OCI-LY1 (cell line): ENCODE measurements at regions not wholly inside any gene's neighbourhood (a gene's known extent, or its start where the extent isn't known, plus 50 kb on each side); places are given as distances from the start of the nearest gene placed in this dataset.

Experiments used
- H2AFZ ChIP-seq: fragments of 200-600 bp; sonication (generic), shearing (Covaris generic); 2 replicates; pipeline ENCODE4 v1.6.0; 2014; ENCODE audit warnings: antibody characterized with exemption, mild to moderate bottlenecking, low read length
- H3F3A ChIP-seq: fragments of 200-600 bp; sonication (generic), shearing (Covaris generic); 2 replicates; pipeline ENCODE4 v1.6.0; 2014; ENCODE audit warnings: mild to moderate bottlenecking, antibody characterized with exemption, low read length, moderate library complexity; ENCODE audit not compliant: insufficient read depth
- H3K27ac ChIP-seq: fragments of 200-600 bp; sonication (generic); 2 replicates; pipeline ENCODE4 v1.5.1; 2014; ENCODE audit warnings: low read length, mixed run types, mild to moderate bottlenecking, low read depth; ENCODE audit not compliant: poor library complexity, severe bottlenecking
- H3K27me3 ChIP-seq: fragments of 200-600 bp; sonication (generic); 2 replicates; pipeline ENCODE4 v1.6.0; 2014; ENCODE audit warnings: antibody characterized with exemption, mild to moderate bottlenecking, low read length, moderate library complexity; ENCODE audit not compliant: insufficient read depth
- H3K36me3 ChIP-seq: fragments of 200-600 bp; sonication (generic); 2 replicates; pipeline ENCODE4 v1.6.1; 2014; ENCODE audit warnings: mild to moderate bottlenecking, antibody characterized with exemption, low read length, moderate library complexity, mixed read lengths; ENCODE audit not compliant: insufficient read depth
- H3K4me1 ChIP-seq: fragments of 200-600 bp; sonication (generic); 2 replicates; pipeline ENCODE4 v1.5.1; 2014; ENCODE audit warnings: mild to moderate bottlenecking, low read length, moderate library complexity; ENCODE audit not compliant: insufficient read depth, severe bottlenecking
- H3K4me2 ChIP-seq: fragments of 200-600 bp; sonication (generic), shearing (Covaris generic); 2 replicates; pipeline ENCODE4 v1.6.1; 2014; ENCODE audit warnings: low read length
- H3K4me3 ChIP-seq: fragments of 200-600 bp; sonication (generic); 2 replicates; pipeline ENCODE4 v1.5.1; 2014; ENCODE audit warnings: low read length, low read depth, mild to moderate bottlenecking, mixed read lengths; ENCODE audit not compliant: poor library complexity, severe bottlenecking
- H3K79me2 ChIP-seq: fragments of 200-600 bp; shearing (Covaris generic); 2 replicates; pipeline ENCODE4 v1.6.1; 2016; ENCODE audit warnings: mixed run types, low read length, mixed read lengths; ENCODE audit not compliant: insufficient read depth
- H3K9ac ChIP-seq: fragments of 200-600 bp; sonication (generic), shearing (Covaris generic); 2 replicates; pipeline ENCODE4 v1.6.1; 2014; ENCODE audit warnings: mild to moderate bottlenecking, low read length, mixed read lengths
- H3K9me2 ChIP-seq: fragments of 200-600 bp; sonication (generic), shearing (Covaris generic); 2 replicates; pipeline ENCODE4 v1.6.1; 2014; ENCODE audit warnings: low read depth, mild to moderate bottlenecking, low read length, mixed read lengths
- H3K9me3 ChIP-seq: fragments of 200-600 bp; shearing (Covaris generic); 2 replicates; pipeline ENCODE4 v1.6.1; 2014; ENCODE audit warnings: low read length, mixed read lengths
- H4K20me1 ChIP-seq: fragments of 200-600 bp; sonication (generic), shearing (Covaris generic); 2 replicates; pipeline ENCODE4 v1.6.0; 2016; ENCODE audit warnings: mild to moderate bottlenecking, low read length; ENCODE audit not compliant: insufficient read depth
- CTCF ChIP-seq: fragments of 200-600 bp; sonication (generic), shearing (Covaris generic); IDR thresholded peaks from 2 replicates; pipeline ENCODE4 v1.5.1; 2017; ENCODE audit warnings: mild to moderate bottlenecking, antibody characterized with exemption, low read length, moderate library complexity, mixed read lengths
- EZH2 ChIP-seq: fragments of 200-600 bp; sonication (generic), shearing (Covaris generic); IDR thresholded peaks from 2 replicates; pipeline ENCODE4 v1.8.0; 2017; ENCODE audit warnings: borderline replicate concordance, mixed run types, mild to moderate bottlenecking, antibody characterized with exemption, low read length, moderate library complexity, mixed read lengths

- Histone ChIP-seq H3K4me3 (no peak overlapping the region), H3K4me1 (no peaks in the 10 kb centered on the region), H3K27me3 (no peaks in the 10 kb centered on the region), H3K4me2 (no peak overlapping the region), H2AFZ (no peak overlapping the region), H3K27ac (no peak overlapping the region), H4K20me1 (no peaks in the 10 kb centered on the region), H3K79me2 (no peaks in the 10 kb centered on the region), H3K9ac (no peak overlapping the region), H3F3A (no peaks in the 10 kb centered on the region), H3K36me3 (no peaks in the 10 kb centered on the region), H3K9me3 (no peaks in the 10 kb centered on the region), H3K9me2 (no peaks in the 10 kb centered on the region)
- TF ChIP-seq EZH2 (no peak), CTCF (no peak)
Observed at GRCh38 chr4:79209081-79209480, 116.8 kb downstream of the NAA11 start.

- H3F3A ChIP-seq: no peaks in the 10 kb centered on the region
- H3K27me3 ChIP-seq: no peaks in the 10 kb centered on the region
- no peak overlapping the region for H3K27ac ChIP-seq
- no peak overlapping the region for H3K4me2 ChIP-seq
- H3K79me2 ChIP-seq: no peaks in the 10 kb centered on the region
- H4K20me1 ChIP-seq: no peaks in the 10 kb centered on the region
- H3K4me3 ChIP-seq: no peak overlapping the region
- no peak overlapping the region for H2AFZ ChIP-seq
- H3K4me1 ChIP-seq: no peaks in the 10 kb centered on the region
- H3K9ac ChIP-seq: no peak overlapping the region
- H3K9me3 ChIP-seq: no peaks in the 10 kb centered on the region
- TF ChIP-seq CTCF: no peak
- TF ChIP-seq EZH2: no peak
- H3K36me3 ChIP-seq: no peaks in the 10 kb centered on the region
- H3K9me2 ChIP-seq: no peaks in the 10 kb centered on the region
Observed at GRCh38 chr4:79207281-79207680, 118.6 kb downstream of the NAA11 start.

GRCh38 chr4:79206660-79207059 is 119.2 kb downstream of the NAA11 start:
- Histone ChIP-seq H2AFZ (no peak overlapping the region), H3K4me2 (no peak overlapping the region), H3K27ac (no peak overlapping the region), H3K9ac (no peak overlapping the region), H3K27me3 (no peaks in the 10 kb centered on the region), H4K20me1 (no peaks in the 10 kb centered on the region), H3K79me2 (no peaks in the 10 kb centered on the region), H3K4me1 (no peaks in the 10 kb centered on the region), H3K9me2 (no peaks in the 10 kb centered on the region), H3K4me3 (no peak overlapping the region), H3K9me3 (no peaks in the 10 kb centered on the region), H3K36me3 (no peaks in the 10 kb centered on the region), H3F3A (no peaks in the 10 kb centered on the region)
- no peak for TF ChIP-seq CTCF
- no peak for TF ChIP-seq EZH2
